GM21367 (cell line): ENCODE measurements at regions not wholly inside any gene's neighbourhood (a gene's known extent, or its start where the extent isn't known, plus 50 kb on each side); places are given as distances from the start of the nearest gene placed in this dataset.
A peak's percentile ranks its signal among the peaks of the same experiment; 100 is the strongest.
"Not testable (repeated sequence)": the region's sequence is repeated elsewhere in the genome, so short reads cannot be mapped to it uniquely, and the experiment has no call there.

Source experiments
- ATAC-seq: cut with Tn5 transposase; IDR thresholded peaks from one replicate; pipeline ENCODE4 v1.9.1; 2021; ENCODE audit not compliant: unreplicated experiment

DNA sequence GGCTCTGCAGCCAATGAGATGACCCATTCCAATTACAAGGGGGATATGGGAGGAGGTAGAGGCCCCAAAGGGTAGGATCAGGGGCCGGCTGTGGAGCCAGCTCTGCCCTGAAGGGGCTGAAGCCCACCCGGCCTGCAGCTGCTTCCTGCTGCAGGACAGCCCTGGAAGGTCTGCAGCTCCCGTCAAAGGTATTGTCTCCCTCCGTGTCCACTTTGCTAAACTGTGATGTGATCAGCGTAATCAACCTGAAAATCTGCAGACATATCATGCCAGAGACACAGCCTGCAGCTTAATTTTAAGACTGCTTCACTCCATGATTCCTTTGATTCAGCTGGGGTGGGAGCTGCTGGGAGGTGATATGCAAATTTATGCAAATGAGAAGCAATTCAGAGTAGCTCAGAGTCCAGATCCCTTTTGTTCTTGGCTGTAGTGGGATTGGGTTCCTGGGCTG is 90.7 kb downstream of the GADD45G start:
- no peak for ATAC-seq

DNA sequence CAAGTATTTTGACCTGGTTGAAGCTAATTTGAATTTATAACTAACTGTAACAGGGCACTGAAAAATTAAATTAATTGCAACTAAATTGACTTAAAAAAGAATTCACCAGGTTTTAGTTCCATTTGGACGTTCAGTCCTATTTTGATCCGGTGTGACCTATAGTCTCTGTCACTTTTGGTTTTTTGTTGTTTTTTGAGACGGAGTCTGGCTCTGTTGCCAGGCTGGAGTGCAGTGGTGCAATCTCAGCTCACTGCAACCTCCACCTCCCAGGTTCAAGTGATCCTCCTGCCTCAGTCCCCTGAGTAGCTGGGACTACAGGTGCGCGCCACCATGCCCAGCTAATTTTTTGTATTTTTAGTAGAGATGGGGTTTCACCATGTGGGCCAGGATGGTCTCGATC is 91.2 kb downstream of the GADD45G start:
- not testable (repeated sequence) for ATAC-seq

DNA sequence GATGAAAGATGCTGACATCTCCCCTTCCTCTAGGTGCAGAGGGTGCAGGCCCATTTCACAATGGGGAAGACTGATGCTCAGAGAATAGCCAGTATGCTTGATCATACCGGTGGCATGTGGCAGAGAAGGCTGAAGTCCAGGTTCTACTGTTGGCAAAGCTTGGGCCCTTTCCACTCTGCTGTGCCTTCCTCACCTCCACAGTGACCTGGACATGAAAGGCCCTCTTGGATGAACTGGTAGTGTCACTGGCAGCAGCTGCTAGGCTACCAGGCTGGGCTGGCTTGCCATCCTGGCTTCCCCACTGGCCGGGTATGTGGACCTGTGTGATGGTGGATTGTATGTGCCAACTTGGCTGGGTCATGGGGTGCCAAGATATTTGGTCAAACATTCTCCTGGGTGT is 92.0 kb downstream of the GADD45G start:
- ATAC-seq = no peak

DNA sequence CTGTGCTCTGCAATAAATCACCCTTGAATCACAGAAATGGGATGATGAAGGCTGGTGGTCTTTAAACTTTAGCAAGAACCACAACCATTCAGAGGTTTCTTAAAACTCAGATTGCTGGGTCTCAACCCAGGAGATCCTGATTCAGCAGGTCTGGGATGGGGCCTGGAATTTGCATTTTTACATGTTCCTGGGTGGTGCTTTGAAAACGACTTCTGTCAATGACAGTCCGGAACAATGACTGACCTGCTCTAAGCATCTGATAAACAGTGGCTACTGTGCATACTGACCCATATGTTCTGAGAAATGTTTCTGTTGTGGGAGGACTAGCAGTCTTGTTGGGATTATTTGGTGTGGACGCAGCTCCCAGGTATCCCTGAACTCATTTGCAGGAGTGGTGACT is 92.7 kb downstream of the GADD45G start:
- no peak for ATAC-seq

DNA sequence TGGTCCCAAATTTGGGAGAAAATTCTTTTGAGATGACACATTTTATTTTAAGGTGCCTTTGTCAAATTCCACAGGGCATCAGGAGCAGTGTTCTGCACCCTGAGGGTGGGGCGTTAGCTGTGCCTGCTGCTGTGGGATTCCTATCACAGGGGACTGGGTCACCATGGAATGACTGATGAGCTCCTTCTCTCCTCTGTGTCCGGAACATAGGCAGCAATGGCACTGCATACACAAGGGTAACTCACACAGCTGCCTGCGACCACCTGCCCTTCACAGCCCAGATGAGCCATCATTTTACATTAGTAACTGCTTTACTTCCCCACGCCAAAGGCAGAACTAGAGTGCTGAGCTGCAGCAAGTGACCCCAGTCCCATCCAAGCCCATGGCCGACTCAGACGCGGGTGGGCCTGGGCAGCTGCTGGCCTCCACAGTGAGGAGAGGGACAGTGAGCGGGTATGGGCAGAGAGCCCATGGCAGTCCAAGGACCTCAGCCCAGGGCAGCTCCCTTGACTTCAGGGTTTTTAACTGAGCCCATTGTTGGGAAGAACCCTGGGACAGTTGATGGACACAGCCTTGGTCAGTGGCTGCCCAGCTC is 93.7 kb downstream of the GADD45G start:
- ATAC-seq = no peak

DNA sequence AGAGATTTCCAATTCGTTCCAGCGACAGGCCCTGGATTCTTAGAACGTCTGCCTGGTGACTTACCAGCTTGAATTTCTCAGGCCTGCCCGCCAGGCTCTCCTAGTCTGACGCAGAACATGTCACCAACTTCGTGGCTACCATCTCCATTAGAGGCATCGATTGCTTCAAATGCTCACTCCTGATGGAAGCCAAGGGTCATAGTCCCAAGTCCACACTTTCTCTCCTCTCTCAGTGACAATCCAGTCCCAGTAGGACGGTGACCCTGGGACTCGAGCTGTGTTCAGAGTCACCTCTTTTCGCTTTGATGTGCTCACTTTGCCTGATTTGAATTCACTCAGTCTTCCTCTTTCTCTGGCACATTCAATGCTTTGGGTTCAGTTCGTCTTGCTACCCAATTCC is 94.8 kb downstream of the GADD45G start:
- ATAC-seq = no peak

DNA sequence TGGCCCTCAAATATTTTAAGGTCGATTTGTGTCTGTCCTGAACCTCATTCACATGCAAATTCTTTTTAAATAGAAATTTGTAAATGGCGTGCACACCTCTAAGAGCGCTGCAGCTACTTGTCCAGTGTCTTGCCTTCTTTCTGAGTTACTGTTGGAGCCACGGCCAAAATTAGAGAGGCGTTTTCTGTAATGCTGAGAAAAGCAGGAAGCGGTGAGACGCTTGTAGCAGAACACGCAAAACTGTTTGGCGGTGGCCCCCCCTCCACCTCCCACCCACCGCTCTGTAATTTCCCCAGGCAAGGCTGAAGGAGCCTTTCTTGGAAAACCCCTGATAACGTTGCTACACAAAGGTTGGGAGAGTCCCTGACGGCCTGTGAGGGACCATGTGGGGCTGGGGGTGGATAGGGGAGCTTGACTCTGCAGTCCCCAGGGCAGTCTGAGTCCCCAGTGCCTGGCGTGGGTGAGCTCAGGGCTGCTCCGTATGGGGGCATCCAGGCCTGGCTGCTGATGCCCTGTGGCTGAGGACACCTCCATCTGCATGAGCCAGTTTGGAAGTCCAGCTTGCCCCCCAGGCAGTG is 96.5 kb downstream of the GADD45G start:
- ATAC-seq = peak; percentile 59

DNA sequence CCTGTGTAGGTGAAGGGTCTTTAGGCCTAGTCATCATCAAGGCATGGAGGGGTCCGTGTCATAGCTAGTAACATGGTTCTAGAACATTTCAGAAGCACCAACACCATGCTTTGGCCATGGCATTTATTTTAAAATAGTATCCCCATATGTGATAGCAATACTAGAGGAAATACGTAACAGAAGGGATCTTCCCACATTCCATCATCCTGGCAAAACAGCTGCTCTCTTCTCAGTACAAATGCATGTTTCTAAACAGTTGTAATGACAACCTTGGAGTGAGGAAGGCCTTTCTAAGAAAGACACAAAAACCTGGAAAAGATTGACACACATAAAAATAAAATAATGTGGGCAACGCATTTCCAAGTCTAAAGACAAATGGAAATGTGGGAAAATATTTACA is 97.6 kb downstream of the GADD45G start:
- ATAC-seq = no peak

DNA sequence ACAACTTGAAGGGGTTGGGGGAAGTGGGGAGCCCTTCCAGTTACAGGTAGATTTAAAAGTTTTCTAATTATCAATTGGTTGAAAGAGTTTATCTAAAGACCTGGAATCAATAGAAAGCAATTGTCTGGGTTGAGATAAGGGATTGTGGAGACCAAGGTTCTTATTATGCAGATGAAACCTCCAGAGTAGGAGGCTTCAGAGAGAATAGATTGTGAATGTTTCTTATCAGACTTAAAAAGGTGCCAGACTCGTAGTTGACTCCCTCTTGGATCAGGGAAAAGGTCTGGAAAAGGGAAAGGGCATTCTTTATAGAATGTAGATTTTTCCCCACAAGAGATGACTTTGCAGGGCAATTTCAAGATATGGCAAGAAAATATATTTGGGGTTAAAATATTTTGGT is 100.8 kb downstream of the GADD45G start:
- ATAC-seq = no peak

DNA sequence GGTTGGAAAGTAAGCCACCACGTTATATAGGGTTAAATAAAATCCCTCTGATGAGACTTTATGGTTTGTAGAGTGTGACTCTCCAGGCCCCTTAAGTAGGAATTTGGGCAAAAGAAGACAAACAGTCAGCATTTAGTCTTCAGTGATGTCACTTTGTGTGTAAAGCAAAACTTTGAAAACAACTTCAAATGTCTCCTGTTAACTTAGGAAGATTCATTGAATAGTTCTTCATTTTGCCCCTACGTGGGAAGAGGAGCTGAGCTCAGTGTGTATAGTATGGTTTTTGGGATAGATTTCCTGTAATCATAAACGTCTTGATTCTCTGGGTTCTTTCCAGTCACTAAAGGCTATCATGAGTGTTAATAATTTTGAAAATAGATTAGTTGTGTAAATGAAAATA is 101.3 kb downstream of the GADD45G start:
- ATAC-seq = no peak

DNA sequence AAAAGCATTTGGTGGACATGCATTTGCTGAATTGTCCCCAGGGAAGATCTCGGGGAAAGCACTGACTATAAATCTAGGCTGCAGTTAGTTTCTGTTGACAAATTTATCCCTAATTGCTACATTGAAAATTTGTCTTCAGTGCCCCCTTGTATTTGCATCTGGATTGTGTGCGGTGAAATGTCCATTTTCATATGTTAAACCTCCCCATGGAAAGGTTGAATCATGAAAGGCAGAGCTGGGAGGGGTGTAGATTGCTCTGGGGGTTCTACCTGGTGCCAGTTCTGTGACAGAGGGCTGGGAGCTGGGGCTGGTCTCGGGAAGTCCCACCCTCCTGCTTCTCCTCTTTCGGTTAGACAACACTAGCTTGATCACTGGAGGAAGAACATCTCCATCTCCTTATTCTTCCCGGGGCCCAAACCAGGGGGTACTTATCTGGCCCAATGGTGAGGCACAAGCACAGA is 101.9 kb downstream of the GADD45G start:
- ATAC-seq = no peak

DNA sequence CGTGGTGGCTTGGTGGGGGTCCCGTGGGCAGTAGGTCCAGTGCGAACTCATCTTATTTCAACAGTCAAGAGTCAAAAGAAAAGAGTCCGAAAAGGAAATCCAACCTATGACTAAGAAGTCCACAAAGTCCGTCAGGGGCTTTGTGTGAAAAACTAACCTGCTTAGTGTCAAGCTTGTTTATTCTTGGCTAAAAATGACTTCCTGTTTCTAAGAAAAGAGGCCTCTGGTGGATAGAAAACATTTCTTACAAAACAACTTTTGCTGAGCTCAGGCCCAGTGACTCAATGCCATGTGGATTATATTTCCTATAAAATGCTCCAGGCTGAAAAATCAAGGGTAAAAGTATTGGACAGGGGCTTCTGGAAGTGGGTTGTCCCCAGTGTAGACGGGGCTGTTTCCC is 105.9 kb downstream of the GADD45G start:
- no peak for ATAC-seq

DNA sequence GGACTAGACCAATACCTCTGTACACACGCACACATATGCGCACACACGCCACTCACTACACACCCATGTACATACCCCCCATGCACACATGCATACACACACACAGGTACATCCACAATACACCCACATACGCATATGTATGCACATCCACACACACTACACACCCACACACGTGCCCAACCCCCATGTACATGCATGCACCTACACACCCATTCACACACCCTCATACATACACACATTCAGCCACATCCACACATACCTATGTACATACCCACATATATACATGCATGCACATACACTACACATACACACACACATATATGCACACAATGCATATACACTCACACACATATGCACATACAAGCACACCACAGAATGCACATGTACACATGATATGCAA is 107.1 kb downstream of the GADD45G start:
- no peak for ATAC-seq

DNA sequence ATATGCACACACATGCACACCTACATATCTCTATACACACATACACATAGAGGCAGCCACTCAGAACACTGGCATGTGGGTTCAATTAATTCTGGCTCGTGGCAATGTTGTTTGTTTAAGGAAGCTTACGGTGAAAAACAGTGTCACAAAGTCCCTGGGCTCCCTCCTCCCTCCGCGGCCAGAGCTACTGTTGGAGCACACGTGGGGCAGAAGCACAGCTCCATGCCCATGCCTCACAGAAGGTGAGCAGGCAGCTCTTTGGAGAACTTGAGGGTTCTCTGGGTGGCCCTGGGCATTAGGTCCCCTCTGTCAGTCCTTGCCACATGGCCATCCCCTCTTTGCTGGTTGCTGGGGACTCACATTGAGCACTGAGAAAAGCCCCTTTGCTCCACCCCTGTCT is 107.5 kb downstream of the GADD45G start:
- no peak for ATAC-seq

DNA sequence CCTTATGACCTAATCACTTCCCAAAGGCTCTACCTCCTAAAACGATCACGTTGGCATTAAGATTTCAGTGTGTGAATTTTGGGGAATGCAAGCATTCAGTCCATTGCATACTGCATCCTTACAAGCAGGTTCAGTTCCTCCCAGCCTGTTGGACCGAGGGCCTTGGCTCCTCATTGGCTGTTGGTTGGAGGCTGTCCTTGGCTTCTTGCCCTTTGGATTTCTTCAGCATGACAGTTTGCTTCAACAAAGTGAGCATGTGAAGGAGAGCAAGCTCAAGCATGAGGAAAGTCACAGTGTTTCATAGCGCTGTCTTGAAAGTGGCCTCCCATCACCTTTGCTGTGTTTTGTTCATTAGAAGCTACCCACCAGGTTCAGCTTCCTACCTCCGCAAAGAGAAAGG is 109.5 kb downstream of the GADD45G start:
- no peak for ATAC-seq

DNA sequence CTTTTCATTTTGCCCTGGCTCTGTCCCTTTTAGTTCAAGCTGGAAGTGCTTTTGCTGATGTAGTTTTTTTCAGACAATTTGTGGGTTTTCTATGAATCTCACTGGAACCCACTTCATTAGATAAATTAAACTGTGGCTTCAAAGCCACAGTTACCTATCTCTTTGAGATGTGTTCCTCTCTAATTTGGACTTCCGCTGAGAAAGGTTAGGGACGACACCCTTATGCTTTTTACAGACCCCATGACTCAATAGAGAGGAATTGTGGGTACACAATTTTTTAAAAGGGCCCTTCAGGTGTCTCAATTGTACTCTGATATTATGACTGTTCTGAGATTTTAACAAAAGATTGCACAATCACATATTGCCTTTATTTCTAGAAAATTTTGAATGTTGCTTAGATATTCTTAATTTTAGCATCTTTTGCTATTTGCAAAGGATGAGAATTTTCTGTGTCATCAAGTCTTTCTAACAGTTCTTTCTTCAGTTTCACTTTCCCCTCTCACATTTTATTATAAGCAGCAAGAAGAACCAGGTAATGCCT is 110.6 kb downstream of the GADD45G start:
- no peak for ATAC-seq

DNA sequence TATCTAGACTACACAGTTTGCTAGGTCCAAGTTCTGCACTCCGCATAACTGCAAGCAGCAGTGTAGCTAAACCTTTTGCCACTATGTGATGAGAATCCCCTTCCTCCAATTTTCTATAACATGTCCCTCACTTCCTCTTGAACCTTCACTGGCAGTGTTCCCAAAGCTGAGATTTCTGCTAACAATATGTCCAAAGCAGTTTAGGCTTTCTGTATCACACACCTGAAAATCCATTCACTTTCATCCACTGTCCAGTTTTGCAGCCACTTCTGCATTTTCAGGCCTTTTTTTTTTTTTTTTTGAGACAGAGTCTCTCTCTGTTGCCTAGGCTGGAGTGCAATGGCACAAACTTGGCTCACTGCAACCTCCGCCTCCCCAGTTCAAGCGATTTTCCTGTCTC is 111.1 kb downstream of the GADD45G start:
- ATAC-seq = no peak

DNA sequence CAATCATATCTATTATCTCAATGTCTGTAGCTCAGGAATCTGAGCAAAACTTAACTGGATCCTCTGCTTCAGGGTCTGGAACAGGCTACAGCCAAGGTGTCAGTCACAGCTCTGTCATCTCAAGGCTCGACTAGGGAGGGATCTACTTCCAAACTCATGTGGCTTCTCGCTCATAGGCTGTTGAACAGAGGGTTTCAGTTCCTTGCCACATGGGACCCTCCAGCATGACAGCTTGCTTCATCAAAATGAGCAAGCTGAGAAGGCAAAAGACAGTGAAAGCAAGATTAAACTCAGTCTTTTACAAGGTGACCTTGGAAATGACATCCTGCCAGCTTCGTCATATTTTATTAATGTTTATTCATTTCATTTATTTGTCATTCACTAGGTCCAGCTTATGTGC is 111.7 kb downstream of the GADD45G start:
- no peak for ATAC-seq

DNA sequence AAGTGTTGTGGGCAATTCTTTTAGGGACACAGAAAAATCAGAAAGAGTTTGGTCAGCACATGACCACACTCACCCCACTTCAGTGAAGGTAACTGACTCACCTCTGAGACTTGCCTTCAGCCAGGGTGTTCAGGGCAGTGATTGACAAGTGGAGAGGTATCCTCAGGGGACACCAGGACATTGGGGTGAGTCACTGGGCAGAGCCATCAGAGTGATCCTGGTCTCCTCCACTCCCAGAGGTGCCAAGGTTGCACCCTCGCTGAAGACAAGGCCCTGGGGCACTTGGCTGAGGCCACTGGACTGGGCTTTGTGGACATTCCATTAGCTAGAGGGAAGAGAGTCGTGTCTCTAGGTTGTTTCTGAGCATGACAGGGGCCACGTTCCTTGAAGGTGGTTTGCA is 113.4 kb downstream of the GADD45G start:
- ATAC-seq = no peak

DNA sequence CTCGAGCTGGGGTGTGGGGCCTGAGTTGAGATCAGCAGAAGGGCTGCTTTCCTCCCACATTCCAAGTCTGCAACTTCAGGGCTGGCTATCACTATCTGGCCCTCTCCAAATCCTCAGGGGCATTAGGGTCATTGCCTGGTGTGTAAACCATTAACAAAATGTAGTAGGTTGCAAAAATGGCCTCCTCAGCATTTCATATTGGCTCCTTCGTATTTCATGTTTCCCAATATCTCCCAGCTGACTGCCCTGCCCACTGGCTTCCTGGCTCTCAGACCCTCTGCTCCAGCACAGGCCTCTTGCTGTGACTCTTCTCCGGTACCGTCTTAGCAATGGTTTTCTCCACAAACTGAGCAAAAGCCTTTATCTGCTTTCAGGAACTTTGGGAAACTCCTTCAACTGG is 113.8 kb downstream of the GADD45G start:
- no peak for ATAC-seq

DNA sequence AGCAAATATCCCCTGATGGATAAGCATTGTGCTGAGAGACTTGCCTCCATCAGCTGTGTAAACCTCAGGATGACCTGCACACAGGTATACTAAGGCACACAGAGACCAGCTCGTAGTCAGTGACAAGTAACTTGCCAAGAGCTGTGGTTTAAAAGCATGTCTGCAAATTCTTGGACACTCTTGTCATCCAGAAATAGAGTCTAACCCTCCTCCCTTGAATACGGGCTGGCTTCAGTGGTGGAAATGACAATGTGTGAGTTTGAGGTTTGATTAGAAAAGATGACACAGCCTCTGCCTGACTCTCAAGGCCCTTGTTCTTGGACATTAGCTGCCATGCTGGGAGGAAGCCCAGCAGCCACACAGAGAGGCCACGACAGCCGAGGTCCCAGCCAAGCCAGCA is 114.4 kb downstream of the GADD45G start:
- ATAC-seq = no peak

DNA sequence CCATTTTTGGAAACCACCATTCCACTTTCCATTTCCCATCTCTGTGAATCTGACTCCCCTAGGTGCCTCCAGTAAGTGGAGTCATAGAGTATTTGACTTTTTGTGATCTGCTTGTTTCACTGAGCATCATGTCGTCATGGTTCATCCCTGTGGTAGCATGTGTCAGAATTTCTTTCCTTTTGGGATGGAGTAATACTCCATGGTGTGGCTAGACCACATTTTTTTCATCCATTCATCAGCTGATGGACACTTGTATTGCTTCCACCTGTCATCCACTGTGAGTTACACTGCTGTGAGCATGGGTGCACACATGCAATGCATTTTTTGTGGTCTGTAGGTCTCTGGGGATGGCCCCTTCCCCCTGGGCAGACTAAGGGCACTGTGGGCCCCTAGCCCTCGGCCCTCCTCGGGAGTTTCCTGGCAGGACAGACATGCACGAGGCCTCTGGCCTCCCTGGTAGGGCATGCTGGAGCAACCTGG is 115.9 kb downstream of the GADD45G start:
- ATAC-seq = no peak
